GM21526 (cell line): ENCODE measurements at regions not wholly inside any gene's neighbourhood (a gene's known extent, or its start where the extent isn't known, plus 50 kb on each side); places are given as distances from the start of the nearest gene placed in this dataset.

Source experiments
- ATAC-seq: cut with Tn5 transposase; IDR thresholded peaks from one replicate; pipeline ENCODE4 v1.9.1; 2021; ENCODE audit warnings: moderate library complexity; ENCODE audit not compliant: unreplicated experiment, low FRiP score

DNA sequence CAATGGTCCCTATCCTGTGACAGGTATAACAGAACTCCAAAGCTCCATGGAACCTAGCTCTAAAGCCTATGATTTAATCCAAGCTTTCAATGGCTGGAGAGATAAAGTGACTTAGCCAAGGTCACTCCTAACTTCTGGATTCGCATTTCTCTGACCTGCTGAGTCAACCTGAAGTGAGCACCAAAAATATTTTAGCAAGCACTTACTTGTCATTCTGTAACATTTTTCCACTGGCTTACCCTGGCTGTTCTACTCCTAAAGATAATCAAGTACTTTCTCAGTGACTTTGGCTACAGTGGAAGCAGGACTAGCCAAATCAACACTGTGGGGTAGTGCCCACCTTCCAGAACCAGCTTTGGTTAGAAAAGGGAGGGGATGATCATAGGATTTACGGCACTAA is 188.3 kb downstream of the OGFRL1 start:
- ATAC-seq = no peak

GRCh38 chr6:71478834-71479541 is 190.4 kb downstream of the OGFRL1 start:
- ATAC-seq = no peak

DNA sequence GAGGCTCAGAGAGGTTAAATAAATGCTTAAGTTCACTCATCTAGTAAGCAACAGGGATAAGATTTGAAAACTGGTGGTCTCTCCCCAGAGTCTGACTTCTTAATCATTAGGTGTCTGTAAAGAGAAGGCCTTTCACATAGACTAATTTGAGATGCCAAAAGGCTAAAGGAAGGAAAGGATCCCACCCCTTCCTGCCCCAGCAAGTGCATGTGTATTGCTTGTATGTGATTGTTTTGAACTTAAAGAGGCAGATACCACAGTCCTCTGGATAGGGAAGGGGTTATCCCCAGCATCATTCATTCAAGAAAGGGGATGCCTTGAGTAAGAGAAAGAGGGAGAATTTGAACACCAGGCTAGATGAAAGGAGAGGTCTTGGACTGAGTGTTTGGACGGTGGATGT is 192.0 kb downstream of the OGFRL1 start:
- ATAC-seq = no peak

- ATAC-seq = no peak
Observed at GRCh38 chr6:71481011-71481410, 192.4 kb downstream of the OGFRL1 start.

- ATAC-seq = no peak
Observed at GRCh38 chr6:71481801-71482200, 193.2 kb downstream of the OGFRL1 start.

GRCh38 chr6:71482742-71483141 is 194.1 kb downstream of the OGFRL1 start:
- ATAC-seq = no peak

GRCh38 chr6:71486461-71486860 is 197.8 kb downstream of the OGFRL1 start:
- no peak for ATAC-seq

DNA sequence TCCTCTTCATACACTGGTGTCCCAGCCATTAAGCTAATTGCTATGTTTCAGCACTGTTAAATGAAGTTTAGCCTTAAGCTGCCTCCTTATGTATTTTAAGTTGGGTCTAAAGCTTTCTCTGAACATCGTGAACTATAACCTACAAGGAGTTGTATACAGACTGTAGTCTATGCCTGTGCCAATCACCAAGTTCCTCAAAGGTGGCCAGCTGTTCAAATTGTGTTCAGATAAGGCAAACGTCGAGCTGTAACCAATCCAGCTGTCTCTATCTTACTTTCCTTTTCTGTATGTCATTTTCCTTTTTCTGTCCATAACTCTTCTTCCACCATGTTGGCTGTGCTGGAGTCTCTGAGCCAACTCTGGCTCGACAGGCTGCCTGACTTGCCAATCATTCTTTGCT is 199.6 kb downstream of the OGFRL1 start:
- no peak for ATAC-seq

DNA sequence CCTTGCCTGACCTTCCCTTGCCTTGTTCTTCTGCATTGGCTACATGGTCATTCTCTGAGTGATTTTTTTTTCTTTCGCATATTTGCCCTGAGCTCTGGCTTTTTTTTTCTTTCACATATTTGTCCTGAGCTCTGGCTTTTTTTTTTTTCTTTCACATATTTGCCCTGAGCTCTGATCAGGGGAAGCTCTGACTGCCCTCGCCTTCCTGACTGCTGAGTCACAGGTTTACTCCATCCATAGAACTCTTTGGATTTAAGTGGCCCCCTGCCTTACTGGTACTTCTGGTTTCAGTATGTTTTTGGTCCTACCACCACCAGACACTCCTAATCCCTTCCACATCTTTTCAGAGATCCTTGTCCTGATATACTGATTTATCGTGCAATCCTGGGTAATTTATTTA is 201.1 kb downstream of the OGFRL1 start:
- no peak for ATAC-seq

GRCh38 chr6:71490876-71491275 is 202.3 kb downstream of the OGFRL1 start:
- ATAC-seq = no peak

DNA sequence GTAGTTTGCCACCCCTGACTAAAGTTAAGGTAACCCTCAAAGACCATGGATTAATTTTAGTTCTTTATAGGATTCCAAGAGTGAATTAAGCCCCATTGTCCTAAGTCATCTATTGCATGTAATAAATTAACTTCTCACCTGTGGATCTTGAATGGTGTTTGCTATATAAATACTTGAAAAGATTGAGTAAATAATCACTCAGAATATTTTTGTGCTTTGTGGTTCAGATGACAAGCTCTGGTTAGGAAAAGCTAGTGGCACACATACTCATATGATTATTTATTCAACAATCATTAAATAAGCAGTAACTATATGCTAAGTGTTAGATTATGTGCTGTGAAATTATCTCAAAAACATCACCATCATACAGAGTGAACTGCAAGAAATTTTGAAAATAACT is 203.2 kb downstream of the OGFRL1 start:
- no peak for ATAC-seq

DNA sequence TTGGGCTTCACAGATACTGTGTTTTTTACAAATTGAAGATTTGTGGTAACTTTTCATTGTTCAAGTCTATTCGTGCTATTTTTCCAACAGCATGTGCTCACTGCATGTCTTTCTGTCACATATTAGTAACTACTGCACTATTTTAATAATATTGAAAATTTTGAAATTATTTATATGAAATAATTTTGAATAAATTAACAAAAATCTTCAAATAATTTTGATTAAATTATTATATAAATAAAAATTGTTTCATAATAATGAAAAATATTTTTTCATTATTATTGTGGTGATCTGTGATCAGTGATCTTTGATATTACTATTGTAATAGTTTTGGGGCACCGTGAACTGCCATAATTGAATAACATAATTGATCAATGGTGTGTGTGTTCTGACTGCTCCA is 204.1 kb downstream of the OGFRL1 start:
- ATAC-seq = no peak

- peak; percentile 100 for ATAC-seq
Observed at GRCh38 chr6:71496018-71496721, 207.6 kb downstream of the OGFRL1 start.

GRCh38 chr6:71496722-71497033 is 208.1 kb downstream of the OGFRL1 start:
- no peak for ATAC-seq

GRCh38 chr6:71498638-71499037 is 210.0 kb downstream of the OGFRL1 start:
- no peak for ATAC-seq

DNA sequence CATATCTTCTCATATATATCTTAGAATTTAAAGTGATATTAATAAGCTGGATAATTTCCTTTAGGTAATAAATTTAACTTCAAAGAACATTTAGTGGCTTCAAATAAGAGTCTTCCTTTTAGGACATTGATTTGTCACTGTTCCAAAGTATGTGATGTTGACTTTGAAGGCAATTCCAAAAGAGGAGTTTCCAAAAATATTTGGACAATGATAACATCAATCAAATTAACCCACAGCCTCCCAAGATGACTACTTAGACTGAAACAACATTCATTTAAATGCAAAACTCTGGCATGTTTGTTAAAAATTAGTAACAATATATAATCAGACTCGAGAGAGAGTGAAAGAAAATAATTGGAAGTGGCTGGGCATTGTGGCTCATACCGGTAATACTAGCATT is 211.1 kb downstream of the OGFRL1 start:
- ATAC-seq = no peak

DNA sequence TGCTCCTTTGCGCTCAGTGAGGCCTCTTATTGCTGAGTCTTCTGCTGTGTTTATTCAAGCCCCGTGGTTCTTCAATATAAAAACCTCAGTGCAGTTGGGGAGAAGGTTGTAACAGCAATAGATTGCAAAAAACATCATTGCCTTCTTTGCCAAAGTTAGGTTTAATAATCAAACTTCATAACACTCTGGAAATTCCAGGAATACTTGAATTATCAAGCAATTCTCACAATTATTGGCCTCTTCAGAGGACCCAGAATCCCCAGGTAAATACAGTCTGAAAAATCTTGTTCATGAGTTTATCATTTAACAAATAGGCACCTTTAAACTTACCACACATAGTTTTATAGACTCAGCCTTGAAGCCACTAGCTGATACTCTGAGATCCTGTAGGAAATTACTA is 213.6 kb downstream of the OGFRL1 start:
- ATAC-seq = no peak

DNA sequence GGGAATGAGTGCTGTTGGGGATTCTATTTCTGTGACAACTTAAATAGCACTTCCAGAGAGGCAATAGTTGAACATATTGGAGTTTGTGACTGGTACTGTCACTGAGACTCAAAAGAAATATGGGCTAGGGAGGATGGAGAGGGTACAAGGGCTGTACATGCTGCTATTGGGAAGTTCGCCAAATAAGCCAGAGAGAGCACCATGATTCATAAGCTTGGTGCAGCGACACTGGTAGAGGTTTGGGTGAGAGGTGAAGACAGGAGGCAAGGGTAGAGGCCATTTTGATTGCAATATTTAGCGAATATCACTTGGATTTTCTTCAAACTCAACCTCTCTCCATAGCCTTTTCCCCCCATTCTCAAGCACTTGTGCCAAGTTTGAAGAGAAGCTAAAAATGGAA is 214.3 kb downstream of the OGFRL1 start:
- no peak for ATAC-seq

DNA sequence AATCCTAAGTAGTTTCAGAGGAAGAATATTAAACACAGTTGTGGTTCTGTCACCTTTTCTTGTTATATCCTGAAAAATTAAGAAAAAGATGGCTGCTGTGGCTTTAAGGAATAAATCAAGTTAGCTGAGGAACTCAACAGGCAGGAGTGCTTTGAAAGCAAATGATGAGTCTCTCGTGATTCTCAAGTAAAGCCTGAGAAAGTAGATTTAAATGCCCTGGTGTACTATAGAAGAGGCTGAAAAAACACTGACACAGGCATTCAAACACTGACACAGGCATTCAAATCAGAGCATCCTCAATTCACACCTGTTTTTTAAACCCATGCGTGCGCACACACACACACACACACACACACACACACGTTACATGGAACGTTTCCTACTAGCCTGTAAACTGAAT is 218.6 kb downstream of the OGFRL1 start:
- no peak for ATAC-seq

- no peak for ATAC-seq
Observed at GRCh38 chr6:71509191-71510005, 220.8 kb downstream of the OGFRL1 start.

DNA sequence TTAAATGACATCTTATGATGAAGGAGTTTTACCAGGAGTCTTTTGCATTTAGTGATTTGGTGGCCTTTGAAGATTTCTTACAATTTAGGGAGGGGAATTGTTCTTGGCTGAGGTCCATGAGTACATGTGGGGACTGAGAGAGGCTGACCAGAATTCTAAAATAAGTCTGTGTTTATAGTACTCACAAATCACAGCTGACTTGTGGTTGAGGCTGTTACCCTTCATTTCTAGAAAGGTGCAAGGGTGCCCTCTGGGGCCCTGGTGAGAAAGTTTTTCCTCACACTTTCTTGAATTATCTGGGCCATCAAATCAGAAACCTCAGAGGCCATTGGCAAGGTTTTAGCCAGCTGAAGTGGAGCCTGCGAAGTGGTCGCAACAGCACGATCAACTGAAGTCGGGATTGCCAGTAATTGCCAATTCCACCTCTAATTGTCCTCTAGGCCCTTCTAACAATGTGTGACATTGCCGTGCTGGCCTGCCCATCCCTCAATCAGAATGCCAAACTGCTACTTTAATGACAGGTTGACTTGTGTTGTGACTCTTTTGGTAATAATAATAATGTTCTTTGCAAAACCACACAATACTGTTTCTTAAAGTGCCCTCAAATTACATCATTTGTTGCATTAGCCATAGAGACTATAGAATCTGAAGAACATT is 221.6 kb downstream of the OGFRL1 start:
- ATAC-seq = peak; percentile 79
